K562 (cell line): ENCODE measurements at regions not wholly inside any gene's neighbourhood (a gene's known extent, or its start where the extent isn't known, plus 50 kb on each side); places are given as distances from the start of the nearest gene placed in this dataset.
A peak's percentile ranks its signal among the peaks of the same experiment; 100 is the strongest.

ENCODE experiments used
- ATAC-seq: fragments of 200-7000 bp; cut with Tn5 transposase; 3 replicates; pipeline ENCODE4 v1.9.1; 2020; ENCODE audit warnings: moderate library complexity
- BruUV-seq: library from RNA; stranded (reverse); fragments of 400-500 nt; replicated peaks from 2 replicates; lab custom pipeline; 2021; lab: Mats Ljungman, UMichigan
- CTCF ChIA-PET: fragments of 300-600 bp; formaldehyde crosslinking; extraction: SDS; loops from one replicate; lab custom pipeline; 2021; ENCODE audit warnings: low intra/inter-chr PET ratio; lab: Yijun Ruan, JAX
- POLR2A ChIA-PET: fragments of 300-600, 350-650 bp; sonication (Branson Sonifier 250); formaldehyde crosslinking; extraction: SDS; loops from one replicate; lab custom pipeline; 2021; ENCODE audit warnings: antibody characterized with exemption, inconsistent platforms; lab: Yijun Ruan, JAX
- DNase-seq, 4 experiments: peaks; one replicate each; pipeline versions ENCODE4 v3.0.0 to v3.0.0-alpha.2; 2011 to 2018; ENCODE audit warnings: low spot score in 3 of 4, mixed read lengths in 3 of 4; ENCODE audit errors: extremely low read depth in 1 of 4
- FAIRE-seq: peaks from 2 replicates; lab custom pipeline; 2011; peaks lifted over from hg19 to GRCh38; lab: Jason Lieb, UNC
- H2AFZ ChIP-seq: 2 replicates; pipeline ENCODE4 v1.6.0; 2011; ENCODE audit warnings: low read depth, low read length, control low read depth, inconsistent platforms
- H3K27ac ChIP-seq: fragments of 200-600 bp; 3 replicates; pipeline ENCODE4 v1.8.0; 2011; ENCODE audit warnings: low read depth, mild to moderate bottlenecking, control low read depth, inconsistent platforms, low read length, moderate library complexity, mixed read lengths; ENCODE audit errors: extremely low read depth
- H3K27me3 ChIP-seq, 2 experiments: fragments of 300-600 bp in 1 of 2; 2 replicates in 1 of 2; 3 replicates in 1 of 2; pipeline versions ENCODE4 v1.6.0 to v1.8.0; 2011; ENCODE audit warnings: inconsistent platforms in 2 of 2, low read length in 2 of 2, mild to moderate bottlenecking in 1 of 2, mixed read lengths in 1 of 2, moderate library complexity in 1 of 2; ENCODE audit not compliant: control insufficient read depth in 2 of 2, insufficient read depth in 2 of 2
- H3K36me3 ChIP-seq: fragments of 300-600 bp; 3 replicates; pipeline ENCODE4 v1.8.0; 2011; ENCODE audit warnings: mild to moderate bottlenecking, low read length, inconsistent platforms; ENCODE audit not compliant: control insufficient read depth, insufficient read depth
- H3K4me1 ChIP-seq, 2 experiments: fragments of 200-600 bp in 1 of 2; replicated peaks in 1 of 2; 2 replicates in 1 of 2; 3 replicates in 1 of 2; pipeline versions ENCODE4 v1.5.1 to v1.8.0; 2011; ENCODE audit warnings: inconsistent platforms in 2 of 2, low read length in 2 of 2, mild to moderate bottlenecking in 1 of 2, mixed read lengths in 1 of 2, moderate library complexity in 1 of 2; ENCODE audit not compliant: control insufficient read depth in 2 of 2, insufficient read depth in 2 of 2
- H3K4me2 ChIP-seq: 2 replicates; pipeline ENCODE4 v1.6.1; 2011; ENCODE audit warnings: low read length, control low read depth, inconsistent platforms, mixed read lengths; ENCODE audit not compliant: insufficient read depth
- H3K4me3 ChIP-seq: fragments of 200-600 bp; sonication (generic), shearing (Covaris generic); 2 replicates; pipeline ENCODE4 v1.5.1; 2016; ENCODE audit warnings: control low read depth, inconsistent platforms
- H3K79me2 ChIP-seq: fragments of 200-600 bp; 3 replicates; pipeline ENCODE4 v1.8.0; 2011; ENCODE audit warnings: low read length, inconsistent platforms; ENCODE audit not compliant: control insufficient read depth, insufficient read depth
- H3K9ac ChIP-seq, 2 experiments: 2 replicates each; pipeline versions ENCODE4 v1.6.0 to v1.6.1; 2011; ENCODE audit warnings: low read depth in 2 of 2, low read length in 2 of 2, control low read depth in 1 of 2, inconsistent platforms in 1 of 2, mild to moderate bottlenecking in 1 of 2, mixed read lengths in 1 of 2; ENCODE audit not compliant: insufficient read depth in 1 of 2
- H3K9me1 ChIP-seq: one replicate; pipeline ENCODE4 v1.6.0; 2011; ENCODE audit warnings: inconsistent platforms, mild to moderate bottlenecking, low read length, moderate library complexity; ENCODE audit not compliant: control insufficient read depth, insufficient read depth
- H3K9me3 ChIP-seq: replicated peaks from 2 replicates; pipeline ENCODE4 v1.5.1; 2011; ENCODE audit warnings: low read depth, low read length, inconsistent platforms; ENCODE audit not compliant: control insufficient read depth, insufficient read depth
- H4K20me1 ChIP-seq: replicated peaks from 2 replicates; pipeline ENCODE4 v1.6.1; 2011; ENCODE audit warnings: low read length, inconsistent platforms, mixed read lengths; ENCODE audit not compliant: control insufficient read depth, insufficient read depth
- GTF2E2 ChIP-seq: fragments of 200-800 bp; sonication (Bioruptor generic); IDR thresholded peaks from 2 replicates; pipeline ENCODE4 v1.6.1; 2016; ENCODE audit warnings: missing genetic modification characterization, missing compliant biosample characterization
- ILF3 ChIP-seq: fragments of 450-650 bp; IDR thresholded peaks from 2 replicates; pipeline ENCODE4 v1.6.1; 2018; ENCODE audit warnings: antibody characterized with exemption, mild to moderate bottlenecking, moderate library complexity, borderline replicate concordance
- RBM34 ChIP-seq: fragments of 200-400 bp; formaldehyde crosslinking; IDR thresholded peaks from 2 replicates; pipeline ENCODE4 v1.6.1; 2018; ENCODE audit warnings: low read length, borderline replicate concordance; ENCODE audit not compliant: insufficient read depth
- SPI1 ChIP-seq: IDR thresholded peaks from 2 replicates; pipeline ENCODE4 v1.6.1; 2011; ENCODE audit warnings: low read depth, low read length, control low read depth, borderline replicate concordance
- WGBS: fragments of 100-300 bp; shearing (Covaris generic); methylation state at CpG from one replicate; pipeline ENCODE4 v1.1.6; 2016; ENCODE audit warnings: low coverage, mixed read lengths; ENCODE audit not compliant: insufficient coverage; ENCODE audit errors: missing lambda C conversion rate; 5-methylcytosine and 5-hydroxymethylcytosine counted together
- in situ Hi-C: fragments of 300-500 bp; cut with MboI; formaldehyde crosslinking; loops from 4 replicates; pipeline ENCODE4 v1.15.0; 2018; ENCODE audit warnings: inconsistent platforms, mixed read lengths
- intact Hi-C: fragments of 100-400 bp; cut with micrococcal nuclease; formaldehyde crosslinking; loops from 2 replicates; pipeline ENCODE4 v1.14.2; 2022

DNA sequence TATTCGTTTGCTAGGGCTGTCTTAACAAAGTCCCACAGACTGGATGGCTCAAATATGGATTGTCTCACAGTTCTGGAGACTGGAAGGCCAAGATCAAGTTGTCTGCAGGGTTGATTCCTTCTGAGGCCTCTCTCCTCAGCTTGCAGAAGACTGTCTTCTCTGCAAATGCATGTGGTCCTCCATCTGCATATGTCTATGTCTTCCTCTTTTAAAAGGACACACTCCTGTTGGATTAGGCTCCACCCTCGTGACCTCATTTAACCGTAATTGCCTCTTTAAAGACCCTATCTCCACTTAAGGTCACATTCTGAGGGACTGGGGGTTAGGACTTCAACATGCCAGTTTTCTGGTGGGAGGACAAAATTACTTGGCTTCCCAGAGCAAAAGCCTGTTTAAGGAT is 123.3 kb downstream of the SLC38A6 start:
- no peak for TF ChIP-seq RBM34
- 0 out of 2 replicates have a peak, but pooled peaks have one; percentile 10 for TF ChIP-seq GTF2E2 (tag)
- TF ChIP-seq SPI1: 0 out of 2 replicates have a peak, but pooled peaks have one; percentile 41
- no peak for TF ChIP-seq ILF3
- DNase-seq (peak in 1 of 4 experiments; percentile 18), FAIRE-seq (peak; percentile 56), ATAC-seq (peak; percentile 37)
- Histone ChIP-seq H3K79me2 (no peaks in the 10 kb centered on the region), H3K9me1 (no peaks in the 10 kb centered on the region), H3K27me3 (no peaks in the 10 kb centered on the region), H3K4me1 (peaks cover 9 to 33% of the 10 kb centered on the region in 2 experiments; a peak in 4 of 5 replicates), H2AFZ (peak overlapping the region; percentile 95), H3K27ac (peak overlapping the region; percentile 98), H3K4me2 (peak overlapping the region; percentile 79), H4K20me1 (no peaks in the 10 kb centered on the region), H3K9ac (peak overlapping the region in 1 of 2 experiments; percentile 69; a peak in 3 of 4 replicates), H3K9me3 (no peaks in the 10 kb centered on the region), H3K4me3 (no peak overlapping the region), H3K36me3 (no peaks in the 10 kb centered on the region; the same call in 2 of the 3 replicates)
- intact Hi-C loops (no loop called here), in situ Hi-C loops (no loop called here)
- no TSS peak for BruUV-seq
- ChIA-PET POLR2A (no interaction called here), CTCF (no interaction called here)
- 20% methylated on average over 3 of the region's 3 CpGs for WGBS
